ENCODE measurements at regions not wholly inside any gene's neighbourhood (a gene's known extent, or its start where the extent isn't known, plus 50 kb on each side); places are given as distances from the start of the nearest gene placed in this dataset.

DNA sequence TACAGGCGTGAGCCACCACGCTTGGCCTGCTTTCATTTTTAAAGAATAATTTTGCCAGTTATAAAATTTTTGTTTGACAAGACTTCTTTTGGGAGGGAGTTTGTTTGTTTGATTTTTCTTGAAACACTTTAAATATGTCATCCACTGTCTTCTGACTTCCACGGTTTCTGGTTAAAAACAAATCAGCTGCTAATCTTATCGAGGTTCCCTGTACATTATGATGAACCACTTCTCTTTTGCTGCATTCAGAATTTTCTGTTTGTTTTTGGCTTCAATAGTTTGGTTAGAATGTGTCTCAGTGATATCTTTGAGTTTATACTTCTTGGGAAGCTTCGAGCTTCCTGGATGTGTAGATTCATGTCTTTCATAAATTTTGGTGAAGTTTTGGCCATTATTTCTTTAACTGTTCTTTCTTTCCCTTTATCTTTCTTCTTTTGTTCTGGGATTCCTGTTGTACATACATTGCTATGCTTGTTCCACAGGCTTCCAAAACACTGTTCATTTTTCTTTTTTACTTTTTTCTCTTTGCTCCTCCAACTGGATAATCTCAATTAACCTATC is 60.8 kb downstream of the MSX2 start:
- Mint-ChIP-seq H3K36me3 (ENCODE audit: low read depth) (no peaks in the 10 kb centered on the region), H3K4me1 (ENCODE audit: low read depth) (no peaks in the 10 kb centered on the region), H3K4me3 (no peak overlapping the region), H3K27ac (no peak overlapping the region), H3K27me3 (ENCODE audit: low read depth) (peaks cover 4% of the 10 kb centered on the region), H3K9me3 (peaks cover 5% of the 10 kb centered on the region)
- no peak for DNase-seq (ENCODE audit: low spot score)

Data from T-helper 2 cell treated with Interferon-gamma antibody and Interleukin-4, amounts not matched to agents 5 μg/mL and 100 μg/mL, for 36 hours (primary cell).